ENCODE measurements at regions not wholly inside any gene's neighbourhood (a gene's known extent, or its start where the extent isn't known, plus 50 kb on each side); places are given as distances from the start of the nearest gene placed in this dataset.

DNA sequence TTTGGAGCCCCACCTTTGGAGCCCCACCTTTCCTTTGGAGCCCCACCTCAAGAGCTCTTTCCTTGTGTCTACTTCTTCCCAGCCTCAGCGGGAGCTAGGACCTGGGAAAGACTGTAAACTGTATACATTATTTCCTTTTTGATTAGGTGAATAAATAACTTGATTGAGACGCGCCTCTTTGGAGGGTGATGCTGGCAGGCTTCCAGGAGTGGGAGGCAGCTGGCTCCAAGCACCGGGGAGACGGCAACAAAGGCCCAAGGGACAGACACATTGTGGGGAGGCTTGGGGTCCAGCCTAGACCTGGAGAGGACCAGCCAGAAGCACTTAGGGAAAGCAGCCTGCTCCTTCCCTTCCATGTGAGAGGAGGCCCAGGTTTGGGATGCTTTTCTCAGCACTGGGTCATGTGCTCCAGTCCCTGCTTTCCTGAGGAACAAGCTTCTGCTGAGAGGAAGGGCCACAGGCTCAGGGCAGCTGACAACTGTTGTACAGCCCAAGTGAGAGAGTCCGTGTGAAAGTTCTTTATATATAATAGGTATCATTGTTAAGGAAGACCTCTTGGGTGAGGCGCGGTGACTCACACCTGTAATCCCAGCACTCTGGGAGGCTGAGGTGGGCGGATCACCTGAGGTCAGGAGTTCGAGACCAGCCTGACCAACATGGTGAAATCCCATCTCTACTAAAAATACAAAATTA, 297.2 kb upstream of the SLC14A2 start:
- TF ChIP-seq POLR2AphosphoS5 (IDR thresholded peaks at IDR 0.05) = no peak
- TF ChIP-seq, protein P1, sequence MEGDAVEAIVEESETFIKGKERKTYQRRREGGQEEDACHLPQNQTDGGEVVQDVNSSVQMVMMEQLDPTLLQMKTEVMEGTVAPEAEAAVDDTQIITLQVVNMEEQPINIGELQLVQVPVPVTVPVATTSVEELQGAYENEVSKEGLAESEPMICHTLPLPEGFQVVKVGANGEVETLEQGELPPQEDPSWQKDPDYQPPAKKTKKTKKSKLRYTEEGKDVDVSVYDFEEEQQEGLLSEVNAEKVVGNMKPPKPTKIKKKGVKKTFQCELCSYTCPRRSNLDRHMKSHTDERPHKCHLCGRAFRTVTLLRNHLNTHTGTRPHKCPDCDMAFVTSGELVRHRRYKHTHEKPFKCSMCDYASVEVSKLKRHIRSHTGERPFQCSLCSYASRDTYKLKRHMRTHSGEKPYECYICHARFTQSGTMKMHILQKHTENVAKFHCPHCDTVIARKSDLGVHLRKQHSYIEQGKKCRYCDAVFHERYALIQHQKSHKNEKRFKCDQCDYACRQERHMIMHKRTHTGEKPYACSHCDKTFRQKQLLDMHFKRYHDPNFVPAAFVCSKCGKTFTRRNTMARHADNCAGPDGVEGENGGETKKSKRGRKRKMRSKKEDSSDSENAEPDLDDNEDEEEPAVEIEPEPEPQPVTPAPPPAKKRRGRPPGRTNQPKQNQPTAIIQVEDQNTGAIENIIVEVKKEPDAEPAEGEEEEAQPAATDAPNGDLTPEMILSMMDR (IDR thresholded peaks at IDR 0.05) = no peak
